ENCODE measurements at regions not wholly inside any gene's neighbourhood (a gene's known extent, or its start where the extent isn't known, plus 50 kb on each side); places are given as distances from the start of the nearest gene placed in this dataset.
"Not testable (repeated sequence)": the region's sequence is repeated elsewhere in the genome, so short reads cannot be mapped to it uniquely, and the experiment has no call there.

DNA sequence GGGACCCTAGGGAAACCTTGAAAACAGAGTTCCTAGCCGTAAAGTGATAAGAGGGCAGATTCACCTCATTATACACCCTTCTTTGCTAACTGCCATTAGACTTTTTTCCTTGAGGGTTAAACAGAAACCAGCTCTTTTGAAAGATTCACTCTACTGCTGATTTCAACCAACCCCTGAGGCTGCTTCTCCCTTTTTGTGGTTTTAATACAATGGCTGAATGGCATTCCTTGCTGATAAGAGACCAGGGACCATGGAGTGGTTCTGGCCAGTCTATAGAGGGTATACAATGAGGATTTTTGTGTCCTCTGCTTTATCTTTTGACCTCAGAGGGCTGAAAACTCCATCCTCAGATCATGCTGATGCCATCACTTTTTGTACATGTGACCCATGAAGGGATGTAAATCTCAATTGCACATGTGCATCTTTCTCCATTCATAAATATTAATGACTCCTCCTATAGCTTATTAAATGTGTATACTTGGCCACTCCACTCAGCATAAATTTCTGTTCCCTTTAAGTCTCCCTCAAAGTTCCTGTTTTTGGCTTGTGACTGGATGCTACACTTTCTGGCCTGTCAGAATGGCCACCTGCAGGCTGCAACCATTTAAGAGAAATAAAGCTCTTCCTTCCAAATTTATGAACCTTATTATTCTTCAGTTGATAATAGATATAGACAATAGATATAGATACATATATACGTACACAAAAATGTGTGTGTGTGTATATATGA lies 233.8 kb upstream of the SEL1L start:
- H3K9me3 Mint-ChIP-seq = peaks cover 2% of the 10 kb centered on the region
- intact Hi-C loops (cut with micrococcal nuclease) = no loop called here
- H3K27me3 Mint-ChIP-seq (ENCODE audit: low read depth) = no peaks in the 10 kb centered on the region
- H3K36me3 Mint-ChIP-seq (ENCODE audit: low read depth) = no peaks in the 10 kb centered on the region
- H3K4me3 Mint-ChIP-seq = no peak overlapping the region
- no peak overlapping the region for H3K27ac Mint-ChIP-seq
- no peaks in the 10 kb centered on the region for H3K4me1 Mint-ChIP-seq (ENCODE audit: low read depth)
- DNase-seq = no peak
- CTCF ChIA-PET = no interaction called here

DNA sequence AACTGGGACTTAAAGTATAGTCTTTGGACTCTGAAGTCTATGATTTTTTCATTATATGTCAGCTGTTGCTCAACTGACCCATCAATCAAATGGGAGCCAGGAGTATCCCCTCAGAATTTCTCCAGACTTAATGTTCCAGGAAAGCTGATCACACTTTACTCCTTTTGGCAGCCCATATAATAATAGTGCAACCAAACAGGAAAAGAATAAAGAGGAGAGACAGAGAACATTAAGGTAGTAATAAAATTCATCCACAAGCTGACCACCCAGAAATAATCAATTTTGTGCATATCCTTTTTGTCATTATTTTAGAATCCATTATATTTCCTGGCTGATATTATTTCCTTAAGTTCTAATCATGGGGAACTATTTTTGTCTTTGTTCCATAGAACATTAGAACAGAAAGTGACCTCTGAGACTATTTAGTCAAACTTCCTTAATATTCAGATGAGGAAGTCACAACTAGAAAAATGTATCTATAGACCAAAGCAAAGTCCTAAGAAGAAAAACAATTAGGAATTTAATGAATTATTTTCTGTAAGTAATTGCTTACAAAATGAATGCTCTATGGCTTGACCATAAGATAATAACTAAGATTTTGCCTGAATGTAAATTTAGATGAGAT lies 238.1 kb upstream of the SEL1L start:
- no peak for DNase-seq

DNA sequence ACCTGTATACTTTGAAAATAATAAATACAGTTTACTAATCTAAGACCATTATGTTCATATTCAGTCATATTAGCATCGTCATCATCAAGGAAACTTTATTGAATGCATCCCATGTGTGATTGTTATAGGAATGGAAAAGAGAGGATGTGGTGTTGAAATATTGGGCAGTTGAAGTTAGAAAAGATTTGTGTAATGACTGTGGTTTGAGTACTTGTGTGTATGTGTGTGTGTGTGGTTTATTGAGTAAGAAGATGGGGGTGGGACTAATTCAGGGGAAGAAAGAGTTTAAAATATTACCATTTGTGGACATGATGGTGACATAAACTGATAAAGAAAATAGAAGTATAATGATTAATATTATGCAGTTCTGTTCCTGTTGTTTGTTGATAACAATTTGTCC lies 238.7 kb upstream of the SEL1L start:
- CTCF ChIA-PET = no interaction called here
- Mint-ChIP-seq H3K27me3 (ENCODE audit: low read depth) (no peaks in the 10 kb centered on the region), H3K36me3 (ENCODE audit: low read depth) (no peaks in the 10 kb centered on the region), H3K27ac (no peak overlapping the region), H3K4me1 (ENCODE audit: low read depth) (no peaks in the 10 kb centered on the region), H3K9me3 (peaks cover 4% of the 10 kb centered on the region), H3K4me3 (no peak overlapping the region)
- intact Hi-C loops (cut with micrococcal nuclease) = no loop called here
- no peak for DNase-seq

More for the DNA sequence above, 238.1 kb upstream of the SEL1L start:
- CTCF ChIA-PET = no interaction called here
- H3K4me1 Mint-ChIP-seq (ENCODE audit: low read depth) = no peaks in the 10 kb centered on the region
- H3K36me3 Mint-ChIP-seq (ENCODE audit: low read depth) = no peaks in the 10 kb centered on the region
- H3K4me3 Mint-ChIP-seq = no peak overlapping the region
- no peaks in the 10 kb centered on the region for H3K27me3 Mint-ChIP-seq (ENCODE audit: low read depth)
- H3K9me3 Mint-ChIP-seq = peaks cover 4% of the 10 kb centered on the region
- intact Hi-C loops (cut with micrococcal nuclease) = no loop called here
- no peak overlapping the region for H3K27ac Mint-ChIP-seq

DNA sequence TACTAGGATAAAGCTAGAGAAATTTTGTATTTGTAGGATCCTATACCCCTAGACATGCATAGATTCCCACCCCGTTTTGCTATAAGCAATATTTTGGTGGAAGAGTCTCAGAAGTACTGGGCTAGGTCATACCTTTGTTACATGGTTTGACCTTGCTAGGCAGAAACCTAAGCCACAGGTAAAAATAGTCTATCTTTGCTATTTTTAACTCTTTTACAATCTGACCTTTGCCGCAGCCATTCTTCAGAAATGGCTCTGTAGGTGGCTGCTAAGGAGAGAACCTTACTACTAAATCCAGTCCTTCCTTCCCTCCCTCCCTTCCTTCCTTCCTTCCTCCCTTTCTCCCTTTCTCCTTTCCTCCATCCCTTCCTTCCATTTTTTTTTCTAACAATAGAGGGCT lies 242.9 kb upstream of the SEL1L start:
- Mint-ChIP-seq H3K27ac (no peak overlapping the region), H3K27me3 (ENCODE audit: low read depth) (no peaks in the 10 kb centered on the region), H3K36me3 (ENCODE audit: low read depth) (no peaks in the 10 kb centered on the region), H3K4me1 (ENCODE audit: low read depth) (no peaks in the 10 kb centered on the region), H3K9me3 (peaks cover 4% of the 10 kb centered on the region), H3K4me3 (no peak overlapping the region)
- intact Hi-C loops (cut with micrococcal nuclease) = no loop called here
- CTCF ChIA-PET = no interaction called here
- no peak for DNase-seq

DNA sequence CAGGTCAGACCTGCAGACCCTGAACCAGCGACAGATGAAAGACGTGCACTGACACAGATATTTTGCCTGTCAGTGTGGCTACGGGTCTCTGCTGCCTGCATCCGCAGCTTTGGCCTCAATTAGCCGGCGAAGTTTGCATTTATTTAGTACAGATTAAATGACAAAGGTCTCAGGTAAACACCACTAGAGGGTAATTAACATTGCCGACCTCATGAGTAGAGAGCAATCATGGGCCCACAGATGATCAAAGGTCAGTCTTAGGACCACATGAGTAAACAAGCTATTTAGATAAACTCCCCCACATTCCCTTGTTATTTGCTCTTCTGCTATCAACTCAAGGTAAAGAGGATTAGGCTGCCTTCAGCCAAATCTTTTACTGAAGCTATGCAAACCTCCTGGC lies 248.1 kb upstream of the SEL1L start:
- H3K4me3 Mint-ChIP-seq; H3K27me3 Mint-ChIP-seq (ENCODE audit: low read depth); CTCF ChIA-PET; intact Hi-C loops (cut with micrococcal nuclease); H3K9me3 Mint-ChIP-seq; DNase-seq; H3K36me3 Mint-ChIP-seq (ENCODE audit: low read depth); H3K27ac Mint-ChIP-seq; H3K4me1 Mint-ChIP-seq (ENCODE audit: low read depth): not testable (repeated sequence)

DNA sequence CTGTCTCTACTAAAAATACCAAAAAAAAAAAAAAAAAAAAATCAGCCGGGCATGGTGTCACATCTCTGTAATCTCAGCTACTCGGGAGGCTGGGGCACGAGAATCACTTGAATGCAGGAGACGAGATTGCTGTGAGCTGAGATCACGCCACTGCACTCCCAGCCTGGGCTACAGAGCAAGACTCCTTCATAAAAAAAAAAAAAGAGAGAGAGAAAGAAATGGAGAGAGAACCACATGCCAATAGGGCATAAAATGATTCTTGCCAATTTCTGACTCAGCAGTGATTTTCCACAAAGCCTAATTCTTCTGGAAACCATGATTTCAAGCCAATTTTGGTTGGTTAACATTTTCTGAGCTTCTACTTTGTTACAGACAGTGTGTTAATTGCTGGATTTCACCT lies 250.4 kb upstream of the SEL1L start:
- H3K9me3 Mint-ChIP-seq = peaks cover 2% of the 10 kb centered on the region
- no peak overlapping the region for H3K4me3 Mint-ChIP-seq
- no peak for DNase-seq
- no peaks in the 10 kb centered on the region for H3K4me1 Mint-ChIP-seq (ENCODE audit: low read depth)
- no peaks in the 10 kb centered on the region for H3K27me3 Mint-ChIP-seq (ENCODE audit: low read depth)
- H3K36me3 Mint-ChIP-seq (ENCODE audit: low read depth) = no peaks in the 10 kb centered on the region
- intact Hi-C loops (cut with micrococcal nuclease) = no loop called here
- CTCF ChIA-PET = interaction anchor here (0.6 kb wide), 2 partner anchors 314 to 1122 kb away, joined by 3 to 4 read pairs; no protein-coding TSS in a partner anchor
- no peak overlapping the region for H3K27ac Mint-ChIP-seq

DNA sequence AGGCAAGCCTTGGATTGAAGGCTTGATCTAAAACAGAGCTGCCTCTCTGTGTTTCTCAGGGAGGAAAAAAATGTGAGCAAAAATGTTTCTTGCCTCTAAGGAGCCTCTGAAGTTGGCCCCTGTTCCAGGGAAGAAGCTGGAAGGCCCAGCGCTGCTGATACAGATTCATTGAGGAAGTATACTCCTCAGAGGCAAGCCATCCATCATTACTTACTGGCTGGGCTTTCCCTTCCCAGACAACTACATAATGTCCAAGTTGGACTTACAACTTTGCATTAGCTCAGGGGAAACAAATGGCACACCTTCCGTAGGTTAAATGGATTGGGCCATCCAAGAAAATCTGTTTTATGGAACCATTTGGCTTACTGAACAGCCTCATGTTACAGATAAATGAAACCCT lies 263.7 kb upstream of the SEL1L start:
- DNase-seq = no peak
- Mint-ChIP-seq H3K4me3 (no peak overlapping the region), H3K27ac (no peak overlapping the region), H3K4me1 (ENCODE audit: low read depth) (no peaks in the 10 kb centered on the region), H3K27me3 (ENCODE audit: low read depth) (no peaks in the 10 kb centered on the region), H3K9me3 (no peaks in the 10 kb centered on the region), H3K36me3 (ENCODE audit: low read depth) (no peaks in the 10 kb centered on the region)
- CTCF ChIA-PET = no interaction called here
- intact Hi-C loops (cut with micrococcal nuclease) = no loop called here

DNA sequence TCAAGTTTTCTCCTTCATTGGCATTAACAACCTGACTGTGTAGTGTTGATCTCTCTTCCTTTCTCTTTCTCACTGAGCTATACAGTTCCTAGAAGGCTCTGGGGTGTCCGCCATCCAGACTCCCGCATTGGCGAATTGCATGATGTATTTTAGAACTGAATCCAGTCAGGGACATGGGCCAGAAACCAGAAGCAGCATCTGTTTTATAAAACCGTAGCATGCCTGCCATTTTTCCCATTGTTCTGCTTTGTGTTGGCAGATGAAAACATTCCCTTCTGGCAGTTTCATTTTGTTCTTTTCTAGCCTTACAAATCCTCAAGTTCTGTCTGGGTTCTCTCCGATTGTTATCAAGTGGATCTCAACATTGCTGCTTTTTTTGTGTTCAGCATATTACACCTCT lies 268.3 kb upstream of the SEL1L start:
- no peaks in the 10 kb centered on the region for H3K9me3 Mint-ChIP-seq
- no peaks in the 10 kb centered on the region for H3K27me3 Mint-ChIP-seq (ENCODE audit: low read depth)
- DNase-seq = no peak
- CTCF ChIA-PET = no interaction called here
- H3K36me3 Mint-ChIP-seq (ENCODE audit: low read depth) = no peaks in the 10 kb centered on the region
- no peak overlapping the region for H3K27ac Mint-ChIP-seq
- intact Hi-C loops (cut with micrococcal nuclease) = no loop called here
- no peak overlapping the region for H3K4me3 Mint-ChIP-seq
- no peaks in the 10 kb centered on the region for H3K4me1 Mint-ChIP-seq (ENCODE audit: low read depth)

DNA sequence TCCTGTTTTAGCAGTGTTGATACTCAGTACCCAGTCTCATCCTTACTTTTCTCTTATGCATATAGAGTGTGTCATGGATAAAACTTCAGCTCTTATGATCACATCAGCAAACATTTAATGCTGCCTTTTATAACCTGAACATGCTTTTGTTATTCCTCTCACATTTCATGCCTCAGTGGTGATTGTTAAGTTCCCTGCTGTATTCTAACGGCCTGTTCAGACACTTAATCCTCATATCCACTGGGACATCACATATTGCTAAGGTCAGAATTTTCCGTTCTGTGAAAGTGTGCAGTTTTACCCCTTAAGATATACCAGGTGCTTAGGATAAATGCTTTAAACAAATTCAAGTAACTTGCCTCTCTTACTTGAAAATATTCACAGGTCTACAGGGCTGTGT lies 268.7 kb upstream of the SEL1L start:
- intact Hi-C loops (cut with micrococcal nuclease) = no loop called here
- H3K36me3 Mint-ChIP-seq (ENCODE audit: low read depth) = no peaks in the 10 kb centered on the region
- no peak for DNase-seq
- CTCF ChIA-PET = no interaction called here
- H3K4me1 Mint-ChIP-seq (ENCODE audit: low read depth) = no peaks in the 10 kb centered on the region
- no peaks in the 10 kb centered on the region for H3K9me3 Mint-ChIP-seq
- H3K4me3 Mint-ChIP-seq = no peak overlapping the region
- no peak overlapping the region for H3K27ac Mint-ChIP-seq
- H3K27me3 Mint-ChIP-seq (ENCODE audit: low read depth) = no peaks in the 10 kb centered on the region

DNA sequence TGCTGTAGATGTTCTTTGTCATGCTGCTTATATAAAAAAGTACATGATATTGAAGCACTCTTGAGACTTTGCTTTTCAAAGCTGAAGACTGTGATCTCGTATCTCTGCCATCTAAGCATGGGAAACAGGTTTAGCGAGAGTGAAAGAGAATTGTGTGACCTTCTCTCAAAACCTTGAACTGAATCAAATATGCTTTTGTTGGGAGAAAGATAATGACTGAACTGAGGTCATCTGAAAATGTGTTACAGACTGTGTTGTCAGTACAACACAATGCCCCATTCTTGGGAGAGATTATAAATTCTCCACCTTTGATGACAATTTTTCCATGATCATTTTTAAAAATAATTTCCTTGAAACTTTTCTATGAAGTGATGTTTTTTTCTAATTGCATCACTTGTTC lies 272.1 kb upstream of the SEL1L start:
- Mint-ChIP-seq H3K27ac (no peak overlapping the region), H3K9me3 (no peaks in the 10 kb centered on the region), H3K4me3 (no peak overlapping the region), H3K36me3 (ENCODE audit: low read depth) (no peaks in the 10 kb centered on the region), H3K27me3 (ENCODE audit: low read depth) (no peaks in the 10 kb centered on the region), H3K4me1 (ENCODE audit: low read depth) (no peaks in the 10 kb centered on the region)
- intact Hi-C loops (cut with micrococcal nuclease) = no loop called here
- DNase-seq = no peak
- CTCF ChIA-PET = no interaction called here

DNA sequence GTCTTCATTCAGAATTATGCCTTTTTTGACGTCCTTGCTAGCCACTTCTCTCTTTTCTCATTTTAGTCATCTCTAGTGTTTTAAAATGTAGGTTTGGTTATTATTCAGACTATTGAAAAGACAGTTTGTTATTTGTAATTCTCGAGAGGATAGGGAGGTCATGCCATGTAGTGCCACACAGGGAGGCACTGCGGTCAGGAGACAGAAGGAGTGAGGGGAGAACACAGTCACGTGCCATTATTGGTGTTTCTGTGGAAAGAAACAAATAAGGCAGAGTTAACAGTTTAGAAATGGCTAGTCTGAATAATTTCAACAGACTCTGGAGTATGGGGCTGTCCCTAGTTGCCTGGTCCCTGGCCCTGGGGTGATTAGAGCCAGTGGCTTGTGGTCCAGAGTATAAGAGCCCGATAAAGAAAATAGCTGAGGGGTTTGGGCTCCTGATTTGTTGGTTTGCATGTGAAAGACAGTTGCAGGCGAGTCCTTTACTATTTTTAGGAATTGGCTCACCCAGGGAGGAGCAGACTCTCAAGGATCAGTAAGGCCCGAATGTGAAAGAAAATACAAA lies 278.1 kb upstream of the SEL1L start:
- DNase-seq = no peak
- CTCF ChIA-PET = no interaction called here
- H3K27me3 Mint-ChIP-seq (ENCODE audit: low read depth) = no peaks in the 10 kb centered on the region
- H3K27ac Mint-ChIP-seq = no peak overlapping the region
- H3K4me1 Mint-ChIP-seq (ENCODE audit: low read depth) = no peaks in the 10 kb centered on the region
- no peak overlapping the region for H3K4me3 Mint-ChIP-seq
- intact Hi-C loops (cut with micrococcal nuclease) = no loop called here
- no peaks in the 10 kb centered on the region for H3K36me3 Mint-ChIP-seq (ENCODE audit: low read depth)
- no peaks in the 10 kb centered on the region for H3K9me3 Mint-ChIP-seq

DNA sequence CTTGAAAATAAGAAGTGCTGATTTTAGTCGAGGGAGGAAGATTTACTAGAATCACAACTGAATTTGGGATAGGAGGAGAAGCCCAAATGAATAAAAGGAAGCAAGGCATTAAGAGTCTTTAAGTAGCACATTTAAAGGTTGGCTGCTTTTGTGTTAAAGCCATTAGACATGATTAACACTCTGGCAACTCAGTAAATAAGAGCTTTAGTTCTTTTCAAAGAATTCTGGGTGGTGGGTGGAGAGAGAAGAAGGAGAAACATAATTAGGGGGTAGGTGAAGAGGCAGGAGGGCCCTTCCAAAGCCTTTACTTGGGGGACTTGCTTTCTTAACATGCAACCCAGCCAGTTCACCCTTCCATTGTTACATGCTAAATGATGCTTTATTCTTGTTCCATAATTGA lies 284.6 kb upstream of the SEL1L start:
- CTCF ChIA-PET = no interaction called here
- peaks cover 5% of the 10 kb centered on the region for H3K9me3 Mint-ChIP-seq

DNA sequence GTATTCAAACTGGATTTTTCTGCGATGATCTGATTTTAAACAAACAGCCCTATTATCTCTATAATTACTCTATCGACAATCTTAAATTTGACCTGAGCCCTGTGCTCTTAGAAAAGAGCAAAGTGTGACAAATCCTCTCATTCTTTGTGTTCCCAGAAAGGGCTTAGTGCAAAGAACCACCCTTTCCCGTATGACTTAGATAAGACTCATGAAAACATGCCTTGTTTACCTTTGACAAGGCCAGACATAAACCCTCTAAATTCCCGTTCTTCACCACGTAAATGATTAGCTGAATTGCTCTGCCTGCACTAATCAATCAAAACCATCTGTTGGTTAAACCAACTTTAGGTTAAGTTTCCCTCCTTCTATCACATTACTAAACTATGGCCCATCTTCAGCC lies 285.7 kb upstream of the SEL1L start:
- no peak for DNase-seq
- intact Hi-C loops (cut with micrococcal nuclease) = no loop called here
- Mint-ChIP-seq H3K9me3 (peaks cover 5% of the 10 kb centered on the region), H3K27me3 (ENCODE audit: low read depth) (peaks cover 3% of the 10 kb centered on the region), H3K36me3 (ENCODE audit: low read depth) (no peaks in the 10 kb centered on the region), H3K27ac (no peak overlapping the region), H3K4me1 (ENCODE audit: low read depth) (no peaks in the 10 kb centered on the region), H3K4me3 (no peak overlapping the region)
- CTCF ChIA-PET = no interaction called here

More for the DNA sequence above, 284.6 kb upstream of the SEL1L start:
- no peak overlapping the region for H3K27ac Mint-ChIP-seq
- no peak overlapping the region for H3K4me3 Mint-ChIP-seq
- H3K36me3 Mint-ChIP-seq (ENCODE audit: low read depth) = no peaks in the 10 kb centered on the region
- H3K27me3 Mint-ChIP-seq (ENCODE audit: low read depth) = peaks cover 3% of the 10 kb centered on the region
- no peak for DNase-seq
- intact Hi-C loops (cut with micrococcal nuclease) = no loop called here
- H3K4me1 Mint-ChIP-seq (ENCODE audit: low read depth) = no peaks in the 10 kb centered on the region

All from activated naive CD4-positive, alpha-beta T cell treated with anti-CD3 and anti-CD28 coated beads for 36 hours (primary cell).